ENCODE measurements at regions not wholly inside any gene's neighbourhood (a gene's known extent, or its start where the extent isn't known, plus 50 kb on each side); places are given as distances from the start of the nearest gene placed in this dataset.
A peak's percentile ranks its signal among the peaks of the same experiment; 100 is the strongest.

DNA sequence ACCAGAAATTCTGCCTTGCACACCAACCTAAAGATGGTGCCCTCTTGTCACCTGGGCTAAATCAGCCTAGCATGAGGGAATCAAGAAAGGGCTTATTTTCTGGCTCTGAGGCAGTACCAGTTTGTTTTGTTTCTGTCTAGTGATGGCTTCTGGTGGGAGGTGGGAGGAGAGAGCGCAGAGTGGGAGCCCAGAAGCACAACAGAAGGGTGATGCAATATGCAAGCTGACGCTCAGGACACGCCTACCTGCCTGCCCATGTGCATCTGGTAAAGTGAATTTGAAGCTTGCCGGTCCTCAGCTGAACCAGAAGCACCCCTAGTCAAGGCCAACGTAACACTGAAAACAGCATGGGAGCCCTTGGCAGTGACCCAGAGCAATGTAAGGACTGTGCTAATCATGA, 138.4 kb upstream of the TIAM1 start:
- H3K27ac Mint-ChIP-seq (ENCODE audit: unreplicated experiment) = no peak overlapping the region
- H3K36me3 Mint-ChIP-seq (ENCODE audit: low read depth) = peaks cover 5% of the 10 kb centered on the region
- H3K4me3 Mint-ChIP-seq (ENCODE audit: unreplicated experiment) = no peak overlapping the region
- no peaks in the 10 kb centered on the region for H3K4me1 Mint-ChIP-seq (ENCODE audit: low read depth)
- peaks cover 6% of the 10 kb centered on the region for H3K27me3 Mint-ChIP-seq (ENCODE audit: low read depth)
- peak; percentile 18 for DNase-seq (ENCODE audit: low spot score)
- H3K9me3 Mint-ChIP-seq (ENCODE audit: low read depth) = peaks cover 20% of the 10 kb centered on the region
- TF ChIP-seq, protein P1, sequence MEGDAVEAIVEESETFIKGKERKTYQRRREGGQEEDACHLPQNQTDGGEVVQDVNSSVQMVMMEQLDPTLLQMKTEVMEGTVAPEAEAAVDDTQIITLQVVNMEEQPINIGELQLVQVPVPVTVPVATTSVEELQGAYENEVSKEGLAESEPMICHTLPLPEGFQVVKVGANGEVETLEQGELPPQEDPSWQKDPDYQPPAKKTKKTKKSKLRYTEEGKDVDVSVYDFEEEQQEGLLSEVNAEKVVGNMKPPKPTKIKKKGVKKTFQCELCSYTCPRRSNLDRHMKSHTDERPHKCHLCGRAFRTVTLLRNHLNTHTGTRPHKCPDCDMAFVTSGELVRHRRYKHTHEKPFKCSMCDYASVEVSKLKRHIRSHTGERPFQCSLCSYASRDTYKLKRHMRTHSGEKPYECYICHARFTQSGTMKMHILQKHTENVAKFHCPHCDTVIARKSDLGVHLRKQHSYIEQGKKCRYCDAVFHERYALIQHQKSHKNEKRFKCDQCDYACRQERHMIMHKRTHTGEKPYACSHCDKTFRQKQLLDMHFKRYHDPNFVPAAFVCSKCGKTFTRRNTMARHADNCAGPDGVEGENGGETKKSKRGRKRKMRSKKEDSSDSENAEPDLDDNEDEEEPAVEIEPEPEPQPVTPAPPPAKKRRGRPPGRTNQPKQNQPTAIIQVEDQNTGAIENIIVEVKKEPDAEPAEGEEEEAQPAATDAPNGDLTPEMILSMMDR (IDR thresholded peaks at IDR 0.05) = no peak

GRCh38 chr21:31480228-31480627, 136.2 kb upstream of the TIAM1 start:
- TF ChIP-seq, protein P1 (IDR thresholded peaks at IDR 0.05) = no peak
- no peak overlapping the region for H3K27ac Mint-ChIP-seq (ENCODE audit: unreplicated experiment)
- peaks cover 6% of the 10 kb centered on the region for H3K27me3 Mint-ChIP-seq (ENCODE audit: low read depth)
- peaks cover 11% of the 10 kb centered on the region for H3K9me3 Mint-ChIP-seq (ENCODE audit: low read depth)
- H3K36me3 Mint-ChIP-seq (ENCODE audit: low read depth) = peaks cover 5% of the 10 kb centered on the region
- DNase-seq (ENCODE audit: low spot score) = no peak
- H3K4me1 Mint-ChIP-seq (ENCODE audit: low read depth) = no peaks in the 10 kb centered on the region
- H3K4me3 Mint-ChIP-seq (ENCODE audit: unreplicated experiment) = no peak overlapping the region

GRCh38 chr21:31479714-31480113, 135.7 kb upstream of the TIAM1 start:
- no peaks in the 10 kb centered on the region for H3K4me1 Mint-ChIP-seq (ENCODE audit: low read depth)
- H3K4me3 Mint-ChIP-seq (ENCODE audit: unreplicated experiment) = no peak overlapping the region
- TF ChIP-seq, protein P1 (IDR thresholded peaks at IDR 0.05) = no peak
- peak; percentile 8 for DNase-seq (ENCODE audit: low spot score)
- peaks cover 3% of the 10 kb centered on the region for H3K36me3 Mint-ChIP-seq (ENCODE audit: low read depth)
- H3K9me3 Mint-ChIP-seq (ENCODE audit: low read depth) = peaks cover 6% of the 10 kb centered on the region
- no peak overlapping the region for H3K27ac Mint-ChIP-seq (ENCODE audit: unreplicated experiment)
- H3K27me3 Mint-ChIP-seq (ENCODE audit: low read depth) = peaks cover 6% of the 10 kb centered on the region

GRCh38 chr21:31479222-31479621, 135.2 kb upstream of the TIAM1 start:
- Mint-ChIP-seq H3K27ac (ENCODE audit: unreplicated experiment) (no peak overlapping the region), H3K27me3 (ENCODE audit: low read depth) (peaks cover 6% of the 10 kb centered on the region), H3K9me3 (ENCODE audit: low read depth) (peaks cover 5% of the 10 kb centered on the region), H3K36me3 (ENCODE audit: low read depth) (peaks cover under 1% of the 10 kb centered on the region), H3K4me1 (ENCODE audit: low read depth) (no peaks in the 10 kb centered on the region), H3K4me3 (ENCODE audit: unreplicated experiment) (no peak overlapping the region)
- peak; percentile 20 for DNase-seq (ENCODE audit: low spot score)
- TF ChIP-seq, protein P1 (IDR thresholded peaks at IDR 0.05) = no peak

DNA sequence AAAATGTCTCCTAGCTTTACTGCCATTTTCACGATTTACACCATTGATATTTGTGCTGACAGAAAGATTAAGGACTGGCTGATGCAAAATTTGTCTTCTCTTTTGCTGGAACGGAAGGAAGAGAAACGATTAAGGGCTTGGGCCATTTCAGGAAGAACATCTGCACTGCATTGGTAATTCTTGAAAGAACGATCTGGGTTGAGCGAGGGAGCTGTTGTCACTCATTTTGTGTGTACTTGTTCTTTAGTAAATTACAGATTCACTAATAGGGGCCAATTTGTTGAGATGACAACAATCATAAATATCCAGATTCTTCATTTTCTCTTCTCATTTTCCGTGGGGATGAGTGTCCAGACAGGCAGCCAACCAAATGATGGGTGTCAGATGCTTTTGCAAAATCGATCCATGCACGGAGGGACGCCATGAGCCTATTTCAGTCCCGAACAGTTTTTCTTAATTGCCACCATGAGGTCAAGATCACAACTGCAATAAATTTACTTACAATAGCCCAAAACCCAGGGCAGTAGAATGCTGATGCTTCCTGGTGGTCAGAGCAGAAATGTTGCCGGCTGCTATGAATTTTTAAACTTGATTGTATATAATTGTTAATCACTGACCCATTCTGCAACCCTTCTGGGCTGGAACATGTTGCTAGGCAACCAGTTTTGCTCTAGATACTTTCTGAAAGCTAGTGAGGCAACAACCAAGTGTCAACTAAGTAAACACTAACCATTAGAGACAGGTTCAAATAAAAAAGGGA, 132.4 kb upstream of the TIAM1 start:
- TF ChIP-seq, protein P1 (IDR thresholded peaks at IDR 0.05) = peak; percentile 20
- DNase-seq (ENCODE audit: low spot score) = no peak

More for the DNA sequence above, 132.4 kb upstream of the TIAM1 start:
- Mint-ChIP-seq H3K27ac (ENCODE audit: unreplicated experiment) (no peak overlapping the region), H3K4me3 (ENCODE audit: unreplicated experiment) (no peak overlapping the region), H3K9me3 (ENCODE audit: low read depth) (peaks cover 5% of the 10 kb centered on the region), H3K4me1 (ENCODE audit: low read depth) (no peaks in the 10 kb centered on the region), H3K36me3 (ENCODE audit: low read depth) (peaks cover 1% of the 10 kb centered on the region), H3K27me3 (ENCODE audit: low read depth) (peaks cover 6% of the 10 kb centered on the region)

Measured in chondrocyte (in vitro differentiated cells).